GM23338 (cell line): ENCODE measurements at regions not wholly inside any gene's neighbourhood (a gene's known extent, or its start where the extent isn't known, plus 50 kb on each side); places are given as distances from the start of the nearest gene placed in this dataset.

ENCODE experiments used
- ATAC-seq: fragments of 200-7000 bp; cut with Tn5 transposase; 3 replicates; pipeline ENCODE4 v1.9.1; 2020
- DNase-seq: peaks from one replicate; pipeline ENCODE4 v3.0.0-alpha.2; 2015; ENCODE audit warnings: low spot score
- H2AFZ ChIP-seq: fragments of 200-600 bp; sonication (generic); 2 replicates; pipeline ENCODE4 v1.8.0; 2016; ENCODE audit warnings: antibody characterized with exemption, mild to moderate bottlenecking, moderate library complexity
- H3F3A ChIP-seq: fragments of 200-600 bp; sonication (generic); replicated peaks from 2 replicates; pipeline ENCODE4 v1.8.0; 2017; ENCODE audit warnings: antibody characterized with exemption, mixed run types, low read depth
- H3K27ac ChIP-seq: fragments of 200-600 bp; sonication (generic); 2 replicates; pipeline ENCODE4 v1.6.1; 2016; ENCODE audit warnings: low read depth
- H3K27me3 ChIP-seq: fragments of 200-600 bp; sonication (generic); 2 replicates; pipeline ENCODE4 v1.8.0; 2016; ENCODE audit warnings: mild to moderate bottlenecking, mixed run types, moderate library complexity; ENCODE audit not compliant: insufficient read depth
- H3K36me3 ChIP-seq: fragments of 200-600 bp; sonication (generic); 2 replicates; pipeline ENCODE4 v1.8.0; 2016; ENCODE audit warnings: mild to moderate bottlenecking; ENCODE audit not compliant: insufficient read depth
- H3K4me1 ChIP-seq: fragments of 200-600 bp; sonication (generic); 2 replicates; pipeline ENCODE4 v1.8.0; 2016; ENCODE audit warnings: mild to moderate bottlenecking, moderate library complexity; ENCODE audit not compliant: insufficient read depth
- H3K4me2 ChIP-seq: fragments of 200-600 bp; sonication (generic); 2 replicates; pipeline ENCODE4 v1.7.1; 2017; ENCODE audit warnings: mixed run types
- H3K4me3 ChIP-seq: fragments of 200-600 bp; sonication (generic); 2 replicates; pipeline ENCODE4 v1.6.1; 2016; ENCODE audit warnings: mixed run types
- H3K79me2 ChIP-seq: fragments of 200-600 bp; sonication (generic); replicated peaks from 2 replicates; pipeline ENCODE4 v1.8.0; 2017; ENCODE audit warnings: mild to moderate bottlenecking; ENCODE audit not compliant: insufficient read depth
- H3K9me2 ChIP-seq: fragments of 200-600 bp; sonication (generic); 2 replicates; pipeline ENCODE4 v1.8.0; 2017; ENCODE audit not compliant: insufficient read depth
- H4K20me1 ChIP-seq: fragments of 200-600 bp; sonication (generic); replicated peaks from 2 replicates; pipeline ENCODE4 v1.8.0; 2017; ENCODE audit warnings: mild to moderate bottlenecking; ENCODE audit not compliant: insufficient read depth
- H3K27ac Mint-ChIP-seq: 2 replicates; pipeline ENCODE4 v1.8.0; 2020; ENCODE audit warnings: inconsistent platforms, mild to moderate bottlenecking, moderate library complexity, mixed read lengths
- H3K27me3 Mint-ChIP-seq: 3 replicates; pipeline ENCODE4 v1.8.0; 2022; ENCODE audit warnings: low read depth, mild to moderate bottlenecking, moderate library complexity, mixed read lengths, inconsistent platforms; ENCODE audit not compliant: insufficient read depth, poor library complexity
- H3K36me3 Mint-ChIP-seq: 3 replicates; pipeline ENCODE4 v1.8.0; 2021; ENCODE audit warnings: low read depth, mild to moderate bottlenecking, inconsistent platforms, moderate library complexity, mixed read lengths
- H3K4me1 Mint-ChIP-seq: 3 replicates; pipeline ENCODE4 v1.8.0; 2020; ENCODE audit warnings: mild to moderate bottlenecking, inconsistent platforms, mixed read lengths
- H3K4me3 Mint-ChIP-seq: 3 replicates; pipeline ENCODE4 v1.8.0; 2021; ENCODE audit warnings: moderate library complexity, mild to moderate bottlenecking, inconsistent platforms, mixed read lengths
- H3K9me3 Mint-ChIP-seq: 3 replicates; pipeline ENCODE4 v1.8.0; 2020; ENCODE audit warnings: moderate library complexity, mild to moderate bottlenecking, inconsistent platforms, mixed read lengths
- CREB1 ChIP-seq: fragments of 250-450 bp; sonication (Bioruptor Pico); IDR thresholded peaks from 2 replicates; pipeline ENCODE4 v1.5.0; 2020; ENCODE audit warnings: low read depth, mild to moderate bottlenecking, moderate library complexity
- ETS1 ChIP-seq: IDR thresholded peaks from 2 replicates; pipeline ENCODE4 v1.6.1; 2016; ENCODE audit warnings: antibody characterized with exemption
- EZH2 ChIP-seq: fragments of 200-600 bp; sonication (generic); IDR thresholded peaks from one replicate; pipeline ENCODE4 v1.8.0; 2017; ENCODE audit warnings: antibody characterized with exemption, mild to moderate bottlenecking, low read depth; ENCODE audit not compliant: unreplicated experiment
- EZH2phosphoT487 ChIP-seq: fragments of 200-600 bp; sonication (generic); IDR thresholded peaks from one replicate; pipeline ENCODE4 v1.8.1; 2018; ENCODE audit warnings: antibody characterized with exemption; ENCODE audit not compliant: unreplicated experiment
- JUNB ChIP-seq: IDR thresholded peaks from one replicate; pipeline ENCODE4 v1.6.1; 2016; ENCODE audit warnings: antibody characterized with exemption; ENCODE audit not compliant: unreplicated experiment
- NANOG ChIP-seq: IDR thresholded peaks from 2 replicates; pipeline ENCODE4 v1.6.1; 2016; ENCODE audit warnings: antibody characterized with exemption, borderline replicate concordance
- POLR2AphosphoS5 ChIP-seq: IDR thresholded peaks from 2 replicates; pipeline ENCODE4 v1.6.1; 2016; ENCODE audit warnings: antibody characterized with exemption, low read depth
- STAT1 ChIP-seq: IDR thresholded peaks from one replicate; pipeline ENCODE4 v1.6.1; 2016; ENCODE audit warnings: antibody characterized with exemption; ENCODE audit not compliant: unreplicated experiment
- ZNF114 ChIP-seq: fragments of 250-450 bp; sonication (Bioruptor Pico); IDR thresholded peaks from 2 replicates; pipeline ENCODE4 v1.5.0; 2020; ENCODE audit warnings: mild to moderate bottlenecking, moderate library complexity
- ZNF331 ChIP-seq: fragments of 250-450 bp; sonication (Bioruptor Pico); IDR thresholded peaks from 2 replicates; pipeline ENCODE4 v1.5.0; 2020; ENCODE audit warnings: low read depth, mild to moderate bottlenecking, moderate library complexity
- TF ChIP-seq, protein P1 (sequence below): IDR thresholded peaks from one replicate; pipeline ENCODE4 v1.6.1; 2018; ENCODE audit warnings: antibody characterized with exemption; ENCODE audit not compliant: unreplicated experiment
- TF ChIP-seq, protein P2 (sequence below): fragments of 250-450 bp; sonication (Bioruptor Pico); IDR thresholded peaks from 2 replicates; pipeline ENCODE4 v1.5.0; 2020; ENCODE audit warnings: mild to moderate bottlenecking, moderate library complexity
- TF ChIP-seq, protein P3 (sequence below), 2 experiments: fragments of 200-600 bp in 1 of 2; sonication (generic) in 1 of 2; conservative IDR thresholded peaks; 2 replicates each; pipeline versions ENCODE4 v1.5.1 to v1.6.1; 2016 to 2017; ENCODE audit warnings: antibody characterized with exemption in 2 of 2, low read depth in 2 of 2, mild to moderate bottlenecking in 2 of 2, moderate library complexity in 1 of 2

- H4K20me1 ChIP-seq: no peaks in the 10 kb centered on the region
- Mint-ChIP-seq H3K36me3 (peaks cover 7% of the 10 kb centered on the region; the same call in 2 of the 3 replicates), H3K27ac (no peak overlapping the region), H3K9me3 (peaks cover 3% of the 10 kb centered on the region; the same call in 1 of the 3 replicates), H3K4me3 (no peak overlapping the region), H3K27me3 (no peaks in the 10 kb centered on the region), H3K4me1 (peaks cover 10% of the 10 kb centered on the region)
- H3K36me3 ChIP-seq: 0 out of 2 replicates have a peak, but pooled peaks cover 5% of the 10 kb centered on the region
- no peak overlapping the region for H3K27ac ChIP-seq
- TF ChIP-seq, protein P1, sequence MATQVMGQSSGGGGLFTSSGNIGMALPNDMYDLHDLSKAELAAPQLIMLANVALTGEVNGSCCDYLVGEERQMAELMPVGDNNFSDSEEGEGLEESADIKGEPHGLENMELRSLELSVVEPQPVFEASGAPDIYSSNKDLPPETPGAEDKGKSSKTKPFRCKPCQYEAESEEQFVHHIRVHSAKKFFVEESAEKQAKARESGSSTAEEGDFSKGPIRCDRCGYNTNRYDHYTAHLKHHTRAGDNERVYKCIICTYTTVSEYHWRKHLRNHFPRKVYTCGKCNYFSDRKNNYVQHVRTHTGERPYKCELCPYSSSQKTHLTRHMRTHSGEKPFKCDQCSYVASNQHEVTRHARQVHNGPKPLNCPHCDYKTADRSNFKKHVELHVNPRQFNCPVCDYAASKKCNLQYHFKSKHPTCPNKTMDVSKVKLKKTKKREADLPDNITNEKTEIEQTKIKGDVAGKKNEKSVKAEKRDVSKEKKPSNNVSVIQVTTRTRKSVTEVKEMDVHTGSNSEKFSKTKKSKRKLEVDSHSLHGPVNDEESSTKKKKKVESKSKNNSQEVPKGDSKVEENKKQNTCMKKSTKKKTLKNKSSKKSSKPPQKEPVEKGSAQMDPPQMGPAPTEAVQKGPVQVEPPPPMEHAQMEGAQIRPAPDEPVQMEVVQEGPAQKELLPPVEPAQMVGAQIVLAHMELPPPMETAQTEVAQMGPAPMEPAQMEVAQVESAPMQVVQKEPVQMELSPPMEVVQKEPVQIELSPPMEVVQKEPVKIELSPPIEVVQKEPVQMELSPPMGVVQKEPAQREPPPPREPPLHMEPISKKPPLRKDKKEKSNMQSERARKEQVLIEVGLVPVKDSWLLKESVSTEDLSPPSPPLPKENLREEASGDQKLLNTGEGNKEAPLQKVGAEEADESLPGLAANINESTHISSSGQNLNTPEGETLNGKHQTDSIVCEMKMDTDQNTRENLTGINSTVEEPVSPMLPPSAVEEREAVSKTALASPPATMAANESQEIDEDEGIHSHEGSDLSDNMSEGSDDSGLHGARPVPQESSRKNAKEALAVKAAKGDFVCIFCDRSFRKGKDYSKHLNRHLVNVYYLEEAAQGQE: no peak
- TF ChIP-seq POLR2AphosphoS5 (no peak), EZH2 (no peak), NANOG (no peak), JUNB (no peak), ZNF114 (no peak), CREB1 (CRISPR knock-in tag) (no peak), ETS1 (no peak), EZH2phosphoT487 (no peak), STAT1 (no peak), ZNF331 (CRISPR knock-in tag) (no peak)
- TF ChIP-seq, protein P2, sequence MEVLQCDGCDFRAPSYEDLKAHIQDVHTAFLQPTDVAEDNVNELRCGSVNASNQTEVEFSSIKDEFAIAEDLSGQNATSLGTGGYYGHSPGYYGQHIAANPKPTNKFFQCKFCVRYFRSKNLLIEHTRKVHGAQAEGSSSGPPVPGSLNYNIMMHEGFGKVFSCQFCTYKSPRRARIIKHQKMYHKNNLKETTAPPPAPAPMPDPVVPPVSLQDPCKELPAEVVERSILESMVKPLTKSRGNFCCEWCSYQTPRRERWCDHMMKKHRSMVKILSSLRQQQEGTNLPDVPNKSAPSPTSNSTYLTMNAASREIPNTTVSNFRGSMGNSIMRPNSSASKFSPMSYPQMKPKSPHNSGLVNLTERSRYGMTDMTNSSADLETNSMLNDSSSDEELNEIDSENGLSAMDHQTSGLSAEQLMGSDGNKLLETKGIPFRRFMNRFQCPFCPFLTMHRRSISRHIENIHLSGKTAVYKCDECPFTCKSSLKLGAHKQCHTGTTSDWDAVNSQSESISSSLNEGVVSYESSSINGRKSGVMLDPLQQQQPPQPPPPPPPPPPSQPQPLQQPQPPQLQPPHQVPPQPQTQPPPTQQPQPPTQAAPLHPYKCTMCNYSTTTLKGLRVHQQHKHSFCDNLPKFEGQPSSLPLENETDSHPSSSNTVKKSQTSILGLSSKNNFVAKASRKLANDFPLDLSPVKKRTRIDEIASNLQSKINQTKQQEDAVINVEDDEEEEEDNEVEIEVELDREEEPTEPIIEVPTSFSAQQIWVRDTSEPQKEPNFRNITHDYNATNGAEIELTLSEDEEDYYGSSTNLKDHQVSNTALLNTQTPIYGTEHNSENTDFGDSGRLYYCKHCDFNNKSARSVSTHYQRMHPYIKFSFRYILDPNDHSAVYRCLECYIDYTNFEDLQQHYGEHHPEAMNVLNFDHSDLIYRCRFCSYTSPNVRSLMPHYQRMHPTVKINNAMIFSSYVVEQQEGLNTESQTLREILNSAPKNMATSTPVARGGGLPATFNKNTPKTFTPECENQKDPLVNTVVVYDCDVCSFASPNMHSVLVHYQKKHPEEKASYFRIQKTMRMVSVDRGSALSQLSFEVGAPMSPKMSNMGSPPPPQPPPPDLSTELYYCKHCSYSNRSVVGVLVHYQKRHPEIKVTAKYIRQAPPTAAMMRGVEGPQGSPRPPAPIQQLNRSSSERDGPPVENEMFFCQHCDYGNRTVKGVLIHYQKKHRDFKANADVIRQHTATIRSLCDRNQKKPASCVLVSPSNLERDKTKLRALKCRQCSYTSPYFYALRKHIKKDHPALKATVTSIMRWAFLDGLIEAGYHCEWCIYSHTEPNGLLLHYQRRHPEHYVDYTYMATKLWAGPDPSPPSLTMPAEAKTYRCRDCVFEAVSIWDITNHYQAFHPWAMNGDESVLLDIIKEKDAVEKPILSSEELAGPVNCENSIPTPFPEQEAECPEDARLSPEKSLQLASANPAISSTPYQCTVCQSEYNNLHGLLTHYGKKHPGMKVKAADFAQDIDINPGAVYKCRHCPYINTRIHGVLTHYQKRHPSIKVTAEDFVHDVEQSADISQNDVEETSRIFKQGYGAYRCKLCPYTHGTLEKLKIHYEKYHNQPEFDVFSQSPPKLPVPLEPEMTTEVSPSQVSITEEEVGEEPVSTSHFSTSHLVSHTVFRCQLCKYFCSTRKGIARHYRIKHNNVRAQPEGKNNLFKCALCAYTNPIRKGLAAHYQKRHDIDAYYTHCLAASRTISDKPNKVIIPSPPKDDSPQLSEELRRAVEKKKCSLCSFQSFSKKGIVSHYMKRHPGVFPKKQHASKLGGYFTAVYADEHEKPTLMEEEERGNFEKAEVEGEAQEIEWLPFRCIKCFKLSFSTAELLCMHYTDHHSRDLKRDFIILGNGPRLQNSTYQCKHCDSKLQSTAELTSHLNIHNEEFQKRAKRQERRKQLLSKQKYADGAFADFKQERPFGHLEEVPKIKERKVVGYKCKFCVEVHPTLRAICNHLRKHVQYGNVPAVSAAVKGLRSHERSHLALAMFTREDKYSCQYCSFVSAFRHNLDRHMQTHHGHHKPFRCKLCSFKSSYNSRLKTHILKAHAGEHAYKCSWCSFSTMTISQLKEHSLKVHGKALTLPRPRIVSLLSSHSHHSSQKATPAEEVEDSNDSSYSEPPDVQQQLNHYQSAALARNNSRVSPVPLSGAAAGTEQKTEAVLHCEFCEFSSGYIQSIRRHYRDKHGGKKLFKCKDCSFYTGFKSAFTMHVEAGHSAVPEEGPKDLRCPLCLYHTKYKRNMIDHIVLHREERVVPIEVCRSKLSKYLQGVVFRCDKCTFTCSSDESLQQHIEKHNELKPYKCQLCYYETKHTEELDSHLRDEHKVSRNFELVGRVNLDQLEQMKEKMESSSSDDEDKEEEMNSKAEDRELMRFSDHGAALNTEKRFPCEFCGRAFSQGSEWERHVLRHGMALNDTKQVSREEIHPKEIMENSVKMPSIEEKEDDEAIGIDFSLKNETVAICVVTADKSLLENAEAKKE (CRISPR knock-in tag): no peak
- TF ChIP-seq, protein P3, sequence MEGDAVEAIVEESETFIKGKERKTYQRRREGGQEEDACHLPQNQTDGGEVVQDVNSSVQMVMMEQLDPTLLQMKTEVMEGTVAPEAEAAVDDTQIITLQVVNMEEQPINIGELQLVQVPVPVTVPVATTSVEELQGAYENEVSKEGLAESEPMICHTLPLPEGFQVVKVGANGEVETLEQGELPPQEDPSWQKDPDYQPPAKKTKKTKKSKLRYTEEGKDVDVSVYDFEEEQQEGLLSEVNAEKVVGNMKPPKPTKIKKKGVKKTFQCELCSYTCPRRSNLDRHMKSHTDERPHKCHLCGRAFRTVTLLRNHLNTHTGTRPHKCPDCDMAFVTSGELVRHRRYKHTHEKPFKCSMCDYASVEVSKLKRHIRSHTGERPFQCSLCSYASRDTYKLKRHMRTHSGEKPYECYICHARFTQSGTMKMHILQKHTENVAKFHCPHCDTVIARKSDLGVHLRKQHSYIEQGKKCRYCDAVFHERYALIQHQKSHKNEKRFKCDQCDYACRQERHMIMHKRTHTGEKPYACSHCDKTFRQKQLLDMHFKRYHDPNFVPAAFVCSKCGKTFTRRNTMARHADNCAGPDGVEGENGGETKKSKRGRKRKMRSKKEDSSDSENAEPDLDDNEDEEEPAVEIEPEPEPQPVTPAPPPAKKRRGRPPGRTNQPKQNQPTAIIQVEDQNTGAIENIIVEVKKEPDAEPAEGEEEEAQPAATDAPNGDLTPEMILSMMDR (conservative IDR thresholded peaks at IDR 0.05; ENCODE audit: low read depth in 2 of 2): no peak
- peak overlapping the region; percentile 70; the same call in 1 of the 2 replicates for H3K4me2 ChIP-seq
- H3K79me2 ChIP-seq: peaks cover 40% of the 10 kb centered on the region
- ATAC-seq (no peak), DNase-seq (no peak)
- no peak overlapping the region for H2AFZ ChIP-seq
- no peak overlapping the region for H3K4me3 ChIP-seq
- H3K27me3 ChIP-seq: no peaks in the 10 kb centered on the region
- H3F3A ChIP-seq: no peaks in the 10 kb centered on the region
- 0 out of 2 replicates have a peak, but pooled peaks cover 6% of the 10 kb centered on the region for H3K9me2 ChIP-seq
- peaks cover 15% of the 10 kb centered on the region; the same call in 1 of the 2 replicates for H3K4me1 ChIP-seq
Observed at GRCh38 chr5:67815455-67816391, 399.8 kb upstream of the PIK3R1 start.
